Peyer's patch (tissue), 4 donors: ENCODE measurements at regions not wholly inside any gene's neighbourhood (a gene's known extent, or its start where the extent isn't known, plus 50 kb on each side); places are given as distances from the start of the nearest gene placed in this dataset.

Experiments used
- POLR2A ChIP-seq, 2 donors: fragments of 450-650 bp; IDR thresholded peaks; one replicate each; pipeline ENCODE4 v1.5.1; 2017; ENCODE audit warnings: antibody characterized with exemption in 2 of 2, mild to moderate bottlenecking in 2 of 2, moderate library complexity in 2 of 2
- TF ChIP-seq, protein P1 (sequence below), 6 experiments: fragments of 450-650 bp in 4 of 6; fragments of 200-600 bp in 2 of 6; sonication (generic) in 1 of 6; IDR thresholded peaks; one replicate each; pipeline ENCODE4 v1.5.1; 2017 to 2019; ENCODE audit warnings: antibody characterized with exemption in 6 of 6, mild to moderate bottlenecking in 3 of 6, moderate library complexity in 1 of 6

DNA sequence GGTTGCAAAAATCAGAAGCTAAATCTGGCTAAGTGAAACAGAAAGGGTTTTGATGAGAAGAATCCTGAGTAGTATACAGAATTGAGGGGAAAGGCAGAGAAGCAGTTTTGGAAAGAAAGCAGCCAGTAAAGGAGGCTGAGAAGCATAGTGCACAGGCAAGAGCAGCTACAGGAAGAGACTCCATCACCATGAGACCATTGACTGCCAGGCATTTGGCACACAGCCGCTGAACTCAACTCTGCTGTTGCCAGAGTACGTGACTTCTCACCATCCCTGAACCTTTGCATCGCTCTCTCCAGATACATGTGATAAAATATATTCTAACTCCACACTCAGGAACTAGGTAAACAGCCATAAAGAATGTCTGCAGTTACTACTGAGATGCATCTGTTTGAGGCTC lies 128.3 kb upstream of the C1orf21 start:
- TF ChIP-seq, protein P1, sequence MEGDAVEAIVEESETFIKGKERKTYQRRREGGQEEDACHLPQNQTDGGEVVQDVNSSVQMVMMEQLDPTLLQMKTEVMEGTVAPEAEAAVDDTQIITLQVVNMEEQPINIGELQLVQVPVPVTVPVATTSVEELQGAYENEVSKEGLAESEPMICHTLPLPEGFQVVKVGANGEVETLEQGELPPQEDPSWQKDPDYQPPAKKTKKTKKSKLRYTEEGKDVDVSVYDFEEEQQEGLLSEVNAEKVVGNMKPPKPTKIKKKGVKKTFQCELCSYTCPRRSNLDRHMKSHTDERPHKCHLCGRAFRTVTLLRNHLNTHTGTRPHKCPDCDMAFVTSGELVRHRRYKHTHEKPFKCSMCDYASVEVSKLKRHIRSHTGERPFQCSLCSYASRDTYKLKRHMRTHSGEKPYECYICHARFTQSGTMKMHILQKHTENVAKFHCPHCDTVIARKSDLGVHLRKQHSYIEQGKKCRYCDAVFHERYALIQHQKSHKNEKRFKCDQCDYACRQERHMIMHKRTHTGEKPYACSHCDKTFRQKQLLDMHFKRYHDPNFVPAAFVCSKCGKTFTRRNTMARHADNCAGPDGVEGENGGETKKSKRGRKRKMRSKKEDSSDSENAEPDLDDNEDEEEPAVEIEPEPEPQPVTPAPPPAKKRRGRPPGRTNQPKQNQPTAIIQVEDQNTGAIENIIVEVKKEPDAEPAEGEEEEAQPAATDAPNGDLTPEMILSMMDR (IDR thresholded peaks at IDR 0.05): no peak
- no peak for TF ChIP-seq POLR2A (IDR thresholded peaks at IDR 0.05)
